ENCODE measurements at regions not wholly inside any gene's neighbourhood (a gene's known extent, or its start where the extent isn't known, plus 50 kb on each side); places are given as distances from the start of the nearest gene placed in this dataset.
"Not testable (repeated sequence)": the region's sequence is repeated elsewhere in the genome, so short reads cannot be mapped to it uniquely, and the experiment has no call there.

GRCh38 chr5:155826611-155827507, 500.1 kb upstream of the SGCD start:
- no peak for DNase-seq
- Histone ChIP-seq H3K27me3 (no peaks in the 10 kb centered on the region), H3K27ac (no peak overlapping the region), H3K9me3 (no peaks in the 10 kb centered on the region), H3K4me1 (no peaks in the 10 kb centered on the region), H3K36me3 (no peaks in the 10 kb centered on the region), H3K4me3 (replicated peaks in 1 of 3) (no peak overlapping the region)
- TF ChIP-seq, protein P1, sequence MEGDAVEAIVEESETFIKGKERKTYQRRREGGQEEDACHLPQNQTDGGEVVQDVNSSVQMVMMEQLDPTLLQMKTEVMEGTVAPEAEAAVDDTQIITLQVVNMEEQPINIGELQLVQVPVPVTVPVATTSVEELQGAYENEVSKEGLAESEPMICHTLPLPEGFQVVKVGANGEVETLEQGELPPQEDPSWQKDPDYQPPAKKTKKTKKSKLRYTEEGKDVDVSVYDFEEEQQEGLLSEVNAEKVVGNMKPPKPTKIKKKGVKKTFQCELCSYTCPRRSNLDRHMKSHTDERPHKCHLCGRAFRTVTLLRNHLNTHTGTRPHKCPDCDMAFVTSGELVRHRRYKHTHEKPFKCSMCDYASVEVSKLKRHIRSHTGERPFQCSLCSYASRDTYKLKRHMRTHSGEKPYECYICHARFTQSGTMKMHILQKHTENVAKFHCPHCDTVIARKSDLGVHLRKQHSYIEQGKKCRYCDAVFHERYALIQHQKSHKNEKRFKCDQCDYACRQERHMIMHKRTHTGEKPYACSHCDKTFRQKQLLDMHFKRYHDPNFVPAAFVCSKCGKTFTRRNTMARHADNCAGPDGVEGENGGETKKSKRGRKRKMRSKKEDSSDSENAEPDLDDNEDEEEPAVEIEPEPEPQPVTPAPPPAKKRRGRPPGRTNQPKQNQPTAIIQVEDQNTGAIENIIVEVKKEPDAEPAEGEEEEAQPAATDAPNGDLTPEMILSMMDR (IDR thresholded peaks at IDR 0.05), result no peak
- 91 to 96% methylated on average over 3 of the region's 3 CpGs for WGBS, 2 donors
- intact Hi-C loops (cut with DNase I), result no loop called here

DNA sequence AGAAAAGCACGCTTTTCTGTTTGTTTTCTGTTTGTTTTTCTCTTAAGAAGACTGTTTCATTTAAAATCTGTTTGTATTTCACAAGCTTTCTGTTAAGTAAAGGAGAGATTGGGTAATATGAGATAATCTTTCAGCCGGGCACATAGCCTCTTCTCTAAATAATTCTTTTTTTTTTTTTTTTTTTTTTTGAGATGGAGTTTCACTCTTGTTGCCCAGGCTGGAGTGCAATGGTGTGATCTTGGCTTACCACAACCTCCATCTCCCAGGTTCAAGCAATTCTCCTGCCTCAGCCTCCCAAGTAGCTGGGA, 499.5 kb upstream of the SGCD start:
- H3K36me3 ChIP-seq; intact Hi-C loops (cut with DNase I); H3K27me3 ChIP-seq; H3K4me3 ChIP-seq (replicated peaks in 1 of 3); H3K9me3 ChIP-seq; DNase-seq; H3K4me1 ChIP-seq; H3K27ac ChIP-seq: not testable (repeated sequence)
- 91 to 95% methylated on average over 2 of the region's 2 CpGs for WGBS, 2 donors

- Histone ChIP-seq H3K9me3 (no peaks in the 10 kb centered on the region), H3K27ac (no peak overlapping the region), H3K27me3 (no peaks in the 10 kb centered on the region), H3K4me1 (no peaks in the 10 kb centered on the region), H3K36me3 (no peaks in the 10 kb centered on the region), H3K4me3 (replicated peaks in 1 of 3) (no peak overlapping the region)
- no peak for DNase-seq
- intact Hi-C loops (cut with DNase I), result no loop called here
- WGBS, 2 donors, result 92 to 96% methylated on average over 1 of the region's 1 CpG
- TF ChIP-seq POLR2A (IDR thresholded peaks at IDR 0.05), result no peak
- TF ChIP-seq, protein P1 (IDR thresholded peaks at IDR 0.05), result no peak
Measured at GRCh38 chr5:155827949-155828348, 499.0 kb upstream of the SGCD start.

DNA sequence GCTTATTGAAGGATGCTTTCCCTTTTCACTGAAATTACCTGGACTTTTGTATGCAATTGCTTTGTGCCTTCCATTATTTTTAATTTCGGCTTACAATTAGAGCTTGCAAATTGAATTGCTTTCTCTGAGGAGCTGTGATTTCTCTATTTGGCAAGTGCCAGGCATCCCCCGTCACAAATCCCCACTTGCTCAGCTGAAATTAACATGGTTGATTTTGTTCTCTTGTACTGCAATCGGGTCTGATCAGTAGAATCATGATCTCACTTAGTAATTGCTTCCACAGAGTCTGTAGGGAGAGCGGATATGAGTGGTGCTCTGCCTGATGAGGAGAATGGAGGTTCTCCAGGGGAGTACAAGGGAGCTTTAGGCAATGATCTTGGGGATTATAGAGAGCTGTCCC, 495.5 kb upstream of the SGCD start:
- WGBS, 2 donors, result 85 to 89% methylated on average over 4 of the region's 4 CpGs

GRCh38 chr5:155833287-155833686, 493.7 kb upstream of the SGCD start:
- H3K27ac ChIP-seq, result no peak overlapping the region
- no peak overlapping the region for H3K4me3 ChIP-seq (replicated peaks in 1 of 3)
- DNase-seq, result no peak
- intact Hi-C loops (cut with DNase I), result no loop called here
- no peaks in the 10 kb centered on the region for H3K36me3 ChIP-seq
- no peaks in the 10 kb centered on the region for H3K27me3 ChIP-seq
- H3K4me1 ChIP-seq, result peaks cover 0 to 5% of the 10 kb centered on the region in 2 donors
- TF ChIP-seq, protein P1 (IDR thresholded peaks at IDR 0.05), result no peak
- no peak for TF ChIP-seq POLR2A (IDR thresholded peaks at IDR 0.05)
- no peaks in the 10 kb centered on the region for H3K9me3 ChIP-seq
- WGBS, 2 donors, result 90 to 100% methylated on average over 1 of the region's 1 CpG

More for the DNA sequence above, 495.5 kb upstream of the SGCD start:
- H3K27ac ChIP-seq, result no peak overlapping the region
- H3K4me1 ChIP-seq, result peaks cover 0 to 2% of the 10 kb centered on the region in 2 donors
- H3K9me3 ChIP-seq, result no peaks in the 10 kb centered on the region
- DNase-seq, result no peak
- no peaks in the 10 kb centered on the region for H3K36me3 ChIP-seq
- H3K4me3 ChIP-seq (replicated peaks in 1 of 3), result no peak overlapping the region
- H3K27me3 ChIP-seq, result no peaks in the 10 kb centered on the region
- intact Hi-C loops (cut with DNase I), result no loop called here
- TF ChIP-seq, protein P1 (IDR thresholded peaks at IDR 0.05), result no peak
- no peak for TF ChIP-seq POLR2A (IDR thresholded peaks at IDR 0.05)
